ENCODE measurements at regions not wholly inside any gene's neighbourhood (a gene's known extent, or its start where the extent isn't known, plus 50 kb on each side); places are given as distances from the start of the nearest gene placed in this dataset.

- no peaks in the 10 kb centered on the region for H3K27me3 ChIP-seq (ENCODE audit: control insufficient read depth in 2 of 2, insufficient read depth in 2 of 2, low read length in 2 of 2)
- 0% methylated on average over 8 of the region's 8 CpGs for WGBS (ENCODE audit: insufficient coverage, low coverage, missing lambda C conversion rate)
- no peak overlapping the region for H2AFZ ChIP-seq (ENCODE audit: low read depth, low read length)
- no TSS peak for BruUV-seq (replicated peaks)
- intact Hi-C loops (cut with micrococcal nuclease) = no loop called here
- H3K4me1 ChIP-seq (replicated peaks in 1 of 2; ENCODE audit: control insufficient read depth in 2 of 2, insufficient read depth in 2 of 2, low read length in 2 of 2) = no peaks in the 10 kb centered on the region
- no peak overlapping the region for H3K4me2 ChIP-seq (ENCODE audit: insufficient read depth, low read length)
- H4K20me1 ChIP-seq (replicated peaks; ENCODE audit: control insufficient read depth, insufficient read depth, low read length) = no peaks in the 10 kb centered on the region
- in situ Hi-C loops (cut with MboI) = no loop called here
- H3K4me3 ChIP-seq = no peak overlapping the region
- no peaks in the 10 kb centered on the region for H3K36me3 ChIP-seq (ENCODE audit: control insufficient read depth, insufficient read depth, low read length)
- ChIA-PET POLR2A (no interaction called here), CTCF (ENCODE audit: low intra/inter-chr PET ratio) (no interaction called here)
- no peak overlapping the region for H3K27ac ChIP-seq (ENCODE audit: extremely low read depth, low read depth, low read length)
- H3K9ac ChIP-seq (ENCODE audit: insufficient read depth in 1 of 2, low read depth in 2 of 2, low read length in 2 of 2) = no peak overlapping the region
- FAIRE-seq (no peak), ATAC-seq (no peak), DNase-seq (ENCODE audit: extremely low read depth in 1 of 4, low spot score in 3 of 4) (no peak)
- H3K79me2 ChIP-seq (ENCODE audit: control insufficient read depth, insufficient read depth, low read length) = no peaks in the 10 kb centered on the region
- no peak for TF ChIP-seq COPS2 (conservative IDR thresholded peaks at IDR 0.05)
- no peak for TF ChIP-seq PHF8 (IDR thresholded peaks at IDR 0.05; ENCODE audit: borderline replicate concordance, low read length)
- TF ChIP-seq CHD7 (IDR thresholded peaks at IDR 0.05; ENCODE audit: low read depth, low read length) = no peak
- TF ChIP-seq PHF21A (IDR thresholded peaks at IDR 0.05; ENCODE audit: borderline replicate concordance, low read depth) = no peak
- TF ChIP-seq, protein P1, sequence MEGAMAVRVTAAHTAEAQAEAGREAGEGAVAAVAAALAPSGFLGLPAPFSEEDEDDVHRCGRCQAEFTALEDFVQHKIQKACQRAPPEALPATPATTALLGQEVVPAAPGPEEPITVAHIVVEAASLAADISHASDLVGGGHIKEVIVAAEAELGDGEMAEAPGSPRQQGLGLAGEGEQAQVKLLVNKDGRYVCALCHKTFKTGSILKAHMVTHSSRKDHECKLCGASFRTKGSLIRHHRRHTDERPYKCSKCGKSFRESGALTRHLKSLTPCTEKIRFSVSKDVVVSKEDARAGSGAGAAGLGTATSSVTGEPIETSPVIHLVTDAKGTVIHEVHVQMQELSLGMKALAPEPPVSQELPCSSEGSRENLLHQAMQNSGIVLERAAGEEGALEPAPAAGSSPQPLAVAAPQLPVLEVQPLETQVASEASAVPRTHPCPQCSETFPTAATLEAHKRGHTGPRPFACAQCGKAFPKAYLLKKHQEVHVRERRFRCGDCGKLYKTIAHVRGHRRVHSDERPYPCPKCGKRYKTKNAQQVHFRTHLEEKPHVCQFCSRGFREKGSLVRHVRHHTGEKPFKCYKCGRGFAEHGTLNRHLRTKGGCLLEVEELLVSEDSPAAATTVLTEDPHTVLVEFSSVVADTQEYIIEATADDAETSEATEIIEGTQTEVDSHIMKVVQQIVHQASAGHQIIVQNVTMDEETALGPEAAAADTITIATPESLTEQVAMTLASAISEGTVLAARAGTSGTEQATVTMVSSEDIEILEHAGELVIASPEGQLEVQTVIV (CRISPR knock-in tag; IDR thresholded peaks at IDR 0.05; ENCODE audit: borderline replicate concordance) = no peak
- no peak for TF ChIP-seq ZNF830 (CRISPR knock-in tag; IDR thresholded peaks at IDR 0.05)
- TF ChIP-seq DMBX1 (CRISPR knock-in tag; IDR thresholded peaks at IDR 0.05; ENCODE audit: borderline replicate concordance) = no peak
- no peak for TF ChIP-seq FOXP1 (CRISPR knock-in tag; IDR thresholded peaks at IDR 0.05)
- H3K9me1 ChIP-seq (ENCODE audit: control insufficient read depth, insufficient read depth, low read length) = no peaks in the 10 kb centered on the region
- H3K9me3 ChIP-seq (replicated peaks; ENCODE audit: control insufficient read depth, insufficient read depth, low read depth, low read length) = no peaks in the 10 kb centered on the region
These were observed 127.4 kb upstream of the OPCML start for GRCh38 chr11:133659538-133660201.
